ENCODE measurements at regions not wholly inside any gene's neighbourhood (a gene's known extent, or its start where the extent isn't known, plus 50 kb on each side); places are given as distances from the start of the nearest gene placed in this dataset.

DNA sequence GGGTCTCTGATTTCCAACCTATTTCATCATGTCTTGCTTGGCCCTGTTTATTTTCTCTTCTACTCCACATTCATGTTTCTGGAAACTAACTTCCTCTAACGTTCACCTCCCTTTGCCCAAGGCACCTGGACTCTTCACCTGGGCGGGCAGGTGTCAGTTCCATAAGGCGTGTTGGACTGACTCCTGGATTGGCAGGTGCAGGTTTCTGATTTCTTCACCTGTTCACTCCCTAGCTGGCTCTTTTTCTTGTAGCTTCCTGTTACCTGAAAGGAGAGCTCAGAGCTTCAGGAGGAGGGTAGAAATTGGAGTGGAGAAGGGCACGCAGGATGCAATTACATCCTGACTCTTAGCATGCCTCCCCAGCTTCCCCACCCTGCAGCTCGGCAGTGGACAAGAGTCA lies 350.8 kb upstream of the KLF3 start:
- Histone ChIP-seq H3K14ac (replicated peaks; ENCODE audit: low read depth, low read length) (no peak overlapping the region), H3K36me3 (ENCODE audit: control insufficient read depth, insufficient read depth, low read length) (no peaks in the 10 kb centered on the region), H3K18ac (ENCODE audit: low read depth, low read length) (no peak overlapping the region), H2BK20ac (ENCODE audit: low read depth, low read length) (no peak overlapping the region), H3K9me1 (ENCODE audit: insufficient read depth, low read length) (no peaks in the 10 kb centered on the region; the same call in 1 of the 2 replicates), H3K4ac (ENCODE audit: low read depth, low read length) (no peak overlapping the region), H2AK9ac (replicated peaks; ENCODE audit: low read depth, low read length, poor library complexity) (no peak overlapping the region), H2BK15ac (ENCODE audit: low read depth, low read length) (no peak overlapping the region), H3K4me1 (ENCODE audit: control insufficient read depth, insufficient read depth, low read length) (no peaks in the 10 kb centered on the region), H3K4me3 (ENCODE audit: insufficient read depth, low read depth, low read length) (no peak overlapping the region), H3K79me1 (ENCODE audit: low read depth in 1 of 2, low read length in 2 of 2) (no peaks in the 10 kb centered on the region), H2BK5ac (ENCODE audit: low read depth, low read length, poor library complexity, severe bottlenecking) (no peak overlapping the region), H4K91ac (ENCODE audit: insufficient read depth, low read depth, low read length) (no peak overlapping the region), H4K8ac (ENCODE audit: low read depth in 2 of 2, low read length in 2 of 2) (no peak overlapping the region), H3K27me3 (ENCODE audit: control insufficient read depth, insufficient read depth, low read length) (peaks cover 7% of the 10 kb centered on the region), H4K5ac (ENCODE audit: low read depth, low read length) (no peak overlapping the region), H2AFZ (replicated peaks; ENCODE audit: low read length, poor library complexity) (no peak overlapping the region), H3K4me2 (ENCODE audit: low read depth, low read length) (no peak overlapping the region), H3K9ac (ENCODE audit: low read depth, low read length) (no peak overlapping the region), H2BK120ac (ENCODE audit: low read depth, low read length) (no peak overlapping the region), H3K56ac (ENCODE audit: extremely low read depth, insufficient read depth, low read length) (no peak overlapping the region), H4K20me1 (ENCODE audit: insufficient read depth, low read length) (no peaks in the 10 kb centered on the region), H3K27ac (ENCODE audit: insufficient read depth, low read length) (no peak overlapping the region), H3K23ac (ENCODE audit: low read depth, low read length) (no peak overlapping the region), H3K9me3 (ENCODE audit: control insufficient read depth, insufficient read depth, low read length) (no peaks in the 10 kb centered on the region), H2AK5ac (ENCODE audit: low read depth, low read length) (no peak overlapping the region)
- in situ Hi-C loops (cut with MboI; ENCODE audit: low sequenced_read_pairs) (loop anchor here (10.0 kb wide), 1 partner anchor 248 kb away; no protein-coding TSS in a partner anchor), intact Hi-C loops (cut with micrococcal nuclease) (no loop called here), dilution Hi-C loops (cut with HindIII; ENCODE audit: low sequenced_read_pairs, unreplicated experiment) (no loop called here)
- ATAC-seq (ENCODE audit: low read depth) = no peak
- TF ChIP-seq CEBPB (IDR thresholded peaks at IDR 0.05; ENCODE audit: low read depth, low read length) (no peak), FOS (IDR thresholded peaks at IDR 0.05; ENCODE audit: low read depth, low read length) (no peak), NFE2L2 (IDR thresholded peaks at IDR 0.05; ENCODE audit: low read depth, low read length) (no peak), CHD1 (IDR thresholded peaks at IDR 0.05; ENCODE audit: low read depth, low read length) (no peak), POLR2A (IDR thresholded peaks at IDR 0.05; ENCODE audit: low read depth, low read length) (no peak), MAFK (IDR thresholded peaks at IDR 0.05; ENCODE audit: low read depth, low read length) (no peak), RAD21 (IDR thresholded peaks at IDR 0.05; ENCODE audit: low read length) (no peak), MAZ (IDR thresholded peaks at IDR 0.05; ENCODE audit: borderline replicate concordance, low read depth, low read length) (no peak), SMC3 (IDR thresholded peaks at IDR 0.05; ENCODE audit: low read depth, low read length) (no peak), RCOR1 (IDR thresholded peaks at IDR 0.05; ENCODE audit: insufficient replicate concordance, low read length) (no peak), BHLHE40 (IDR thresholded peaks at IDR 0.05; ENCODE audit: low read depth, low read length) (no peak), MXI1 (IDR thresholded peaks at IDR 0.05; ENCODE audit: borderline replicate concordance, low read depth, low read length) (no peak), RFX5 (IDR thresholded peaks at IDR 0.05; ENCODE audit: low read depth, low read length) (no peak)
- TF ChIP-seq, protein P1, sequence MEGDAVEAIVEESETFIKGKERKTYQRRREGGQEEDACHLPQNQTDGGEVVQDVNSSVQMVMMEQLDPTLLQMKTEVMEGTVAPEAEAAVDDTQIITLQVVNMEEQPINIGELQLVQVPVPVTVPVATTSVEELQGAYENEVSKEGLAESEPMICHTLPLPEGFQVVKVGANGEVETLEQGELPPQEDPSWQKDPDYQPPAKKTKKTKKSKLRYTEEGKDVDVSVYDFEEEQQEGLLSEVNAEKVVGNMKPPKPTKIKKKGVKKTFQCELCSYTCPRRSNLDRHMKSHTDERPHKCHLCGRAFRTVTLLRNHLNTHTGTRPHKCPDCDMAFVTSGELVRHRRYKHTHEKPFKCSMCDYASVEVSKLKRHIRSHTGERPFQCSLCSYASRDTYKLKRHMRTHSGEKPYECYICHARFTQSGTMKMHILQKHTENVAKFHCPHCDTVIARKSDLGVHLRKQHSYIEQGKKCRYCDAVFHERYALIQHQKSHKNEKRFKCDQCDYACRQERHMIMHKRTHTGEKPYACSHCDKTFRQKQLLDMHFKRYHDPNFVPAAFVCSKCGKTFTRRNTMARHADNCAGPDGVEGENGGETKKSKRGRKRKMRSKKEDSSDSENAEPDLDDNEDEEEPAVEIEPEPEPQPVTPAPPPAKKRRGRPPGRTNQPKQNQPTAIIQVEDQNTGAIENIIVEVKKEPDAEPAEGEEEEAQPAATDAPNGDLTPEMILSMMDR (conservative IDR thresholded peaks at IDR 0.05; ENCODE audit: low read depth, low read length) = no peak
- TF ChIP-seq, protein P2, sequence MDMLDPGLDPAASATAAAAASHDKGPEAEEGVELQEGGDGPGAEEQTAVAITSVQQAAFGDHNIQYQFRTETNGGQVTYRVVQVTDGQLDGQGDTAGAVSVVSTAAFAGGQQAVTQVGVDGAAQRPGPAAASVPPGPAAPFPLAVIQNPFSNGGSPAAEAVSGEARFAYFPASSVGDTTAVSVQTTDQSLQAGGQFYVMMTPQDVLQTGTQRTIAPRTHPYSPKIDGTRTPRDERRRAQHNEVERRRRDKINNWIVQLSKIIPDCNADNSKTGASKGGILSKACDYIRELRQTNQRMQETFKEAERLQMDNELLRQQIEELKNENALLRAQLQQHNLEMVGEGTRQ (IDR thresholded peaks at IDR 0.05; ENCODE audit: low read depth, low read length) = no peak
- TF ChIP-seq, protein P3, sequence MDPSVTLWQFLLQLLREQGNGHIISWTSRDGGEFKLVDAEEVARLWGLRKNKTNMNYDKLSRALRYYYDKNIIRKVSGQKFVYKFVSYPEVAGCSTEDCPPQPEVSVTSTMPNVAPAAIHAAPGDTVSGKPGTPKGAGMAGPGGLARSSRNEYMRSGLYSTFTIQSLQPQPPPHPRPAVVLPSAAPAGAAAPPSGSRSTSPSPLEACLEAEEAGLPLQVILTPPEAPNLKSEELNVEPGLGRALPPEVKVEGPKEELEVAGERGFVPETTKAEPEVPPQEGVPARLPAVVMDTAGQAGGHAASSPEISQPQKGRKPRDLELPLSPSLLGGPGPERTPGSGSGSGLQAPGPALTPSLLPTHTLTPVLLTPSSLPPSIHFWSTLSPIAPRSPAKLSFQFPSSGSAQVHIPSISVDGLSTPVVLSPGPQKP (IDR thresholded peaks at IDR 0.05; ENCODE audit: borderline replicate concordance, low read depth, low read length) = no peak
- ChIA-PET POLR2A (ENCODE audit: unreplicated experiment) (no interaction called here), CTCF (no interaction called here)
- no TSS peak for BruUV-seq (replicated peaks)
- WGBS, 2 experiments (ENCODE audit: extremely low coverage in 2 of 2, insufficient read length in 1 of 2) = no CpG with 5 or more reads among the region's 5 CpGs
- DNase-seq = no peak

Data from IMR-90 (cell line).